GM23248 (cell line): ENCODE measurements at regions not wholly inside any gene's neighbourhood (a gene's known extent, or its start where the extent isn't known, plus 50 kb on each side); places are given as distances from the start of the nearest gene placed in this dataset.

Source experiments
- DNase-seq: peaks from one replicate; pipeline ENCODE4 v3.0.0-alpha.2; 2015
- H2AFZ ChIP-seq: fragments of 200-600 bp; sonication (generic); 2 replicates; pipeline ENCODE4 v1.6.1; 2016; ENCODE audit warnings: antibody characterized with exemption
- H3F3A ChIP-seq: fragments of 200-600 bp; sonication (generic); 2 replicates; pipeline ENCODE4 v1.6.1; 2016; ENCODE audit warnings: mild to moderate bottlenecking, antibody characterized with exemption, mixed run types; ENCODE audit not compliant: insufficient read depth
- H3K27ac ChIP-seq: fragments of 200-600 bp; sonication (generic); 2 replicates; pipeline ENCODE4 v1.5.1; 2016; ENCODE audit warnings: mild to moderate bottlenecking
- H3K27me3 ChIP-seq: fragments of 200-600 bp; sonication (generic); replicated peaks from 2 replicates; pipeline ENCODE4 v1.6.1; 2016; ENCODE audit warnings: mild to moderate bottlenecking; ENCODE audit not compliant: insufficient read depth
- H3K36me3 ChIP-seq: fragments of 200-600 bp; sonication (generic); 2 replicates; pipeline ENCODE4 v1.6.1; 2016; ENCODE audit warnings: low read depth, mild to moderate bottlenecking
- H3K4me1 ChIP-seq: fragments of 200-600 bp; sonication (generic); 2 replicates; pipeline ENCODE4 v1.6.1; 2016; ENCODE audit warnings: mild to moderate bottlenecking; ENCODE audit not compliant: insufficient read depth
- H3K4me2 ChIP-seq: fragments of 200-600 bp; sonication (generic); one replicate; pipeline ENCODE4 v1.6.1; 2016; ENCODE audit warnings: mild to moderate bottlenecking; ENCODE audit not compliant: unreplicated experiment
- H3K4me3 ChIP-seq: fragments of 200-600 bp; sonication (generic); 2 replicates; pipeline ENCODE4 v1.5.1; 2016; ENCODE audit warnings: mild to moderate bottlenecking
- H3K79me2 ChIP-seq: fragments of 200-600 bp; sonication (generic); 2 replicates; pipeline ENCODE4 v1.6.1; 2016; ENCODE audit warnings: mild to moderate bottlenecking; ENCODE audit not compliant: insufficient read depth
- H3K9ac ChIP-seq: fragments of 200-600 bp; sonication (generic); 2 replicates; pipeline ENCODE4 v1.6.1; 2016; ENCODE audit warnings: mild to moderate bottlenecking
- H3K9me2 ChIP-seq: fragments of 200-600 bp; sonication (generic); 2 replicates; pipeline ENCODE4 v1.6.1; 2016; ENCODE audit warnings: mixed run types, mild to moderate bottlenecking, moderate library complexity; ENCODE audit not compliant: insufficient read depth
- H3K9me3 ChIP-seq: fragments of 200-600 bp; sonication (generic); one replicate; pipeline ENCODE4 v1.6.1; 2017; ENCODE audit warnings: low read depth
- H4K20me1 ChIP-seq: fragments of 200-600 bp; sonication (generic); 2 replicates; pipeline ENCODE4 v1.6.0; 2016; ENCODE audit not compliant: insufficient read depth
- EZH2 ChIP-seq: fragments of 200-600 bp; sonication (generic); IDR thresholded peaks from 2 replicates; pipeline ENCODE4 v1.6.1; 2018; ENCODE audit warnings: antibody characterized with exemption, mild to moderate bottlenecking; ENCODE audit not compliant: insufficient read depth, poor library complexity, severe bottlenecking
- EZH2phosphoT487 ChIP-seq: fragments of 200-600 bp; sonication (generic); IDR thresholded peaks from 2 replicates; pipeline ENCODE4 v1.6.1; 2018; ENCODE audit warnings: antibody characterized with exemption, moderate library complexity, mild to moderate bottlenecking, low read depth; ENCODE audit not compliant: insufficient read depth
- WGBS, 2 experiments: methylation state at CpG; one replicate each; pipeline ENCODE4 v1.1.6; 2015 to 2017; ENCODE audit warnings: low lambda C conversion rate in 2 of 2, low coverage in 1 of 2; ENCODE audit errors: missing lambda C conversion rate in 2 of 2; 5-methylcytosine and 5-hydroxymethylcytosine counted together
- in situ Hi-C: fragments of 300-500 bp; cut with MboI; formaldehyde crosslinking; loops from 2 replicates; pipeline ENCODE4 v1.15.0; 2020

- no peak overlapping the region for H3K27ac ChIP-seq
- no peaks in the 10 kb centered on the region for H3K9me2 ChIP-seq
- H3K36me3 ChIP-seq, result no peaks in the 10 kb centered on the region
- in situ Hi-C loops, result no loop called here
- H3K4me2 ChIP-seq, result no peak overlapping the region
- no peak for DNase-seq
- H3K4me1 ChIP-seq, result peaks cover 3% of the 10 kb centered on the region; the same call in 1 of the 2 replicates
- peaks cover 12% of the 10 kb centered on the region; the same call in 1 of the 2 replicates for H3F3A ChIP-seq
- peaks cover 100% of the 10 kb centered on the region for H3K79me2 ChIP-seq
- TF ChIP-seq EZH2phosphoT487, result no peak
- no peak for TF ChIP-seq EZH2
- WGBS, 2 experiments, result 85 to 97% methylated on average over 3 of the region's 3 CpGs
- no peak overlapping the region for H3K4me3 ChIP-seq
- H3K27me3 ChIP-seq, result no peaks in the 10 kb centered on the region
- H4K20me1 ChIP-seq, result peaks cover 51% of the 10 kb centered on the region
- no peak overlapping the region for H2AFZ ChIP-seq
- H3K9me3 ChIP-seq, result no peaks in the 10 kb centered on the region
- H3K9ac ChIP-seq, result no peak overlapping the region
These were observed 457.4 kb downstream of the SHQ1 start for GRCh38 chr3:72390841-72391240.

- H2AFZ ChIP-seq, result no peak overlapping the region
- H3K79me2 ChIP-seq, result peaks cover 100% of the 10 kb centered on the region
- no peak overlapping the region for H3K9ac ChIP-seq
- no peaks in the 10 kb centered on the region for H3K9me2 ChIP-seq
- H3K27me3 ChIP-seq, result no peaks in the 10 kb centered on the region
- TF ChIP-seq EZH2 (no peak), EZH2phosphoT487 (no peak)
- H3F3A ChIP-seq, result no peaks in the 10 kb centered on the region
- H3K27ac ChIP-seq, result no peak overlapping the region
- no peaks in the 10 kb centered on the region for H3K4me1 ChIP-seq
- no peaks in the 10 kb centered on the region for H3K36me3 ChIP-seq
- H3K4me2 ChIP-seq, result no peak overlapping the region
- in situ Hi-C loops, result no loop called here
- H3K4me3 ChIP-seq, result no peak overlapping the region
- WGBS, 2 experiments, result 92 to 95% methylated on average over 2 of the region's 2 CpGs
- DNase-seq, result no peak
- H3K9me3 ChIP-seq, result no peaks in the 10 kb centered on the region
- H4K20me1 ChIP-seq, result peaks cover 53% of the 10 kb centered on the region
These were observed 459.6 kb downstream of the SHQ1 start for GRCh38 chr3:72388644-72389043.

GRCh38 chr3:72388117-72388516 is 460.1 kb downstream of the SHQ1 start:
- peaks cover 50% of the 10 kb centered on the region for H4K20me1 ChIP-seq
- H3K4me3 ChIP-seq, result no peak overlapping the region
- no peak for TF ChIP-seq EZH2phosphoT487
- TF ChIP-seq EZH2, result no peak
- H3K27ac ChIP-seq, result no peak overlapping the region
- no peak for DNase-seq
- no peaks in the 10 kb centered on the region for H3K9me2 ChIP-seq
- no peaks in the 10 kb centered on the region for H3F3A ChIP-seq
- H3K36me3 ChIP-seq, result no peaks in the 10 kb centered on the region
- peaks cover 100% of the 10 kb centered on the region for H3K79me2 ChIP-seq
- 87 to 94% methylated on average over 4 of the region's 4 CpGs for WGBS, 2 experiments
- H3K9ac ChIP-seq, result no peak overlapping the region
- no peak overlapping the region for H2AFZ ChIP-seq
- H3K27me3 ChIP-seq, result no peaks in the 10 kb centered on the region
- no peak overlapping the region for H3K4me2 ChIP-seq
- H3K4me1 ChIP-seq, result no peaks in the 10 kb centered on the region
- in situ Hi-C loops, result no loop called here
- no peaks in the 10 kb centered on the region for H3K9me3 ChIP-seq

- no peak for TF ChIP-seq EZH2phosphoT487
These were observed 461.8 kb downstream of the SHQ1 start for GRCh38 chr3:72386327-72387000.

GRCh38 chr3:72385167-72385566 is 463.1 kb downstream of the SHQ1 start:
- peaks cover 7% of the 10 kb centered on the region; the same call in 1 of the 2 replicates for H3F3A ChIP-seq
- no peak overlapping the region for H3K9ac ChIP-seq
- H3K9me2 ChIP-seq, result no peaks in the 10 kb centered on the region
- peaks cover 36% of the 10 kb centered on the region for H4K20me1 ChIP-seq
- no peak for TF ChIP-seq EZH2phosphoT487
- TF ChIP-seq EZH2, result no peak
- H2AFZ ChIP-seq, result no peak overlapping the region
- H3K36me3 ChIP-seq, result no peaks in the 10 kb centered on the region
- no peak overlapping the region for H3K4me2 ChIP-seq
- WGBS, 2 experiments, result 85 to 92% methylated on average over 3 of the region's 3 CpGs
- H3K4me1 ChIP-seq, result peaks cover under 1% of the 10 kb centered on the region; the same call in 1 of the 2 replicates
- H3K9me3 ChIP-seq, result no peaks in the 10 kb centered on the region
- H3K27me3 ChIP-seq, result no peaks in the 10 kb centered on the region
- H3K4me3 ChIP-seq, result no peak overlapping the region
- in situ Hi-C loops, result no loop called here
- DNase-seq, result no peak
- no peak overlapping the region for H3K27ac ChIP-seq
- H3K79me2 ChIP-seq, result peaks cover 99% of the 10 kb centered on the region

More at GRCh38 chr3:72386327-72387000, 461.8 kb downstream of the SHQ1 start:
- H3K79me2 ChIP-seq, result peaks cover 100% of the 10 kb centered on the region
- H4K20me1 ChIP-seq, result peaks cover 40% of the 10 kb centered on the region
- no peak overlapping the region for H2AFZ ChIP-seq
- H3K9me2 ChIP-seq, result no peaks in the 10 kb centered on the region
- no peaks in the 10 kb centered on the region for H3K27me3 ChIP-seq
- no peak overlapping the region for H3K9ac ChIP-seq
- no peak overlapping the region for H3K4me2 ChIP-seq
- no peaks in the 10 kb centered on the region for H3K9me3 ChIP-seq
- no peaks in the 10 kb centered on the region for H3K36me3 ChIP-seq
- H3K4me3 ChIP-seq, result no peak overlapping the region
- 93 to 99% methylated on average over 6 of the region's 6 CpGs for WGBS, 2 experiments
- in situ Hi-C loops, result no loop called here
- no peaks in the 10 kb centered on the region for H3K4me1 ChIP-seq
- no peak for DNase-seq
- H3K27ac ChIP-seq, result no peak overlapping the region
- no peaks in the 10 kb centered on the region for H3F3A ChIP-seq
